ENCODE measurements at regions not wholly inside any gene's neighbourhood (a gene's known extent, or its start where the extent isn't known, plus 50 kb on each side); places are given as distances from the start of the nearest gene placed in this dataset.

DNA sequence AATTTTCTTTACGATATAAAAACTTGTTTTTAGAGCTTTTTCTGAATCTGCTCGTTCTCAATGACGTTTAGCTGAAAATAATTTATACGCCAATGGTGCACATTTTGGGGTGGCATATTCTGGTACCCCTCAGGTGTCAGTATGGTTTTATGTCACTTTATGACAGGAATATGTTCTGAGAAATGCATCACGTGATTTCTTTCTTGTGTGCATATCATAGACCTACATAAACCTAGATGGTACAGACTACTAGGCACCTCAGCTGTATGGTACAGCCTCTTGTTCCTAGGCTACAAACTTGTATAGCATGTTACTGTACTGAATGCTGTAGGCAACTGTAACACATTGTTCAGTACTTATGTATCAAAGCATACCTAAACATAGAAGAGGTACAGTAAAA lies 68.2 kb downstream of the TMEM17 start:
- TF ChIP-seq POLR2A (IDR thresholded peaks at IDR 0.05): no peak
- TF ChIP-seq CTCF (IDR thresholded peaks at IDR 0.05): no peak
- Histone ChIP-seq H3K27me3 (no peaks in the 10 kb centered on the region), H3K36me3 (no peaks in the 10 kb centered on the region), H3K27ac (no peak overlapping the region), H3K4me1 (no peaks in the 10 kb centered on the region), H3K9me3 (no peaks in the 10 kb centered on the region), H3K4me3 (no peak overlapping the region)
- intact Hi-C loops (cut with DNase I): no loop called here
- no peak for DNase-seq
- no peak for ATAC-seq
- 91 to 96% (median 92%) methylated on average over 5 of the region's 5 CpGs for WGBS, 4 donors

- H3K27ac ChIP-seq: no peak overlapping the region
- H3K4me3 ChIP-seq: no peak overlapping the region
- intact Hi-C loops (cut with DNase I): no loop called here
- DNase-seq: no peak
- no peaks in the 10 kb centered on the region for H3K4me1 ChIP-seq
- TF ChIP-seq CTCF (IDR thresholded peaks at IDR 0.05): no peak
- TF ChIP-seq POLR2A (IDR thresholded peaks at IDR 0.05): no peak
- H3K9me3 ChIP-seq: no peaks in the 10 kb centered on the region
- no peaks in the 10 kb centered on the region for H3K27me3 ChIP-seq
- H3K36me3 ChIP-seq: no peaks in the 10 kb centered on the region
- ATAC-seq: no peak
- 71 to 75% (median 73%) methylated on average over 3 of the region's 3 CpGs for WGBS, 4 donors
These were observed 70.3 kb downstream of the TMEM17 start for GRCh38 chr2:62435720-62436119.

DNA sequence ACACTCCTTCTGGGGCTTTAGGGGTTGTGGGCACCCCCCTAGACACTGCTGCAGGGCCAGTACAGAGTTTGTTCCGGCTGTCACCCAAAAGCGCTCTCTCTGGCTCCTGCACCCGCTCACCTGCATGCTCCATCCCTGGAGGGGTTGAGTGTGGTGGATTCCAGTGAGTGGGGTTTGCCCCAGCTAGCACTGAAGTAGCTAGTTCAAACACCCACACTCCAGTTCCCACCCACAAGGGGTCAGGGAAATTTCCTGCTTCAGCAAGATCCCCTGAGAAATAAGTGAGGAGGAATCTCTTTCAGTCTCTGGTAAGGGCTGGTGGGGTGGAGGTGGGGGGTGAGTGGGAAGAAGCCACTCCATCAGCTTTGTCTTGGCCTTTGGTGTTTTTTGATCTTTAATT lies 73.6 kb downstream of the TMEM17 start:
- WGBS, 4 donors: 87 to 95% (median 92%) methylated on average over 3 of the region's 3 CpGs; no CpG with 5 or more reads in 1 of the 4 donors
- Histone ChIP-seq H3K4me3 (no peak overlapping the region), H3K9me3 (peaks cover 0 to 4% (median 0%) of the 10 kb centered on the region in 12 donors), H3K27me3 (no peaks in the 10 kb centered on the region), H3K36me3 (no peaks in the 10 kb centered on the region), H3K27ac (no peak overlapping the region), H3K4me1 (no peaks in the 10 kb centered on the region)
- DNase-seq (no peak), ATAC-seq (no peak)
- TF ChIP-seq POLR2A (IDR thresholded peaks at IDR 0.05) (no peak), CTCF (IDR thresholded peaks at IDR 0.05) (no peak)
- intact Hi-C loops (cut with DNase I): no loop called here

DNA sequence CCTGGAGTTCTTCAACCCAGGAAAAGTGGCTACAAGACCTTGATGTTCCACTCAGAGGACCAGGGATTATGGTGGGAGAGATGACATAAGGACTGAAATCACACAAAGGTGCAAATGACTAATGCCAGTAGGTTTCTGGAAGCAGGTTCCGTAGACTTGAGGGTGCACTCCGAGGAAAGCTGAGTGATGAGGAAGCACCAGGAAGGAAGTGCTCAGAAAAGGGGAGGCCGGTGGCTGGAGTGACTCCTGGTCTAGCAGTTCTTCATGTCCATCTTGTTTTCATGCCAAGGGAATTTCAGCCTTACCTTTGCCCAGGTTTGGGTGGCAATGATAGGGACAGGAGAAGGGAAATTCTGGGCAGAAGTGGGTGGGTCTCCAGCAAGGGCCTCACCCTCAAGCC lies 74.5 kb downstream of the TMEM17 start:
- Histone ChIP-seq H3K27me3 (no peaks in the 10 kb centered on the region), H3K36me3 (no peaks in the 10 kb centered on the region), H3K4me1 (peaks cover 0 to 2% (median 0%) of the 10 kb centered on the region in 12 donors), H3K9me3 (peaks cover 0 to 4% (median 0%) of the 10 kb centered on the region in 12 donors), H3K4me3 (no peak overlapping the region), H3K27ac (no peak overlapping the region)
- DNase-seq (no peak), ATAC-seq (no peak)
- intact Hi-C loops (cut with DNase I): no loop called here
- 68 to 88% (median 80%) methylated on average over 3 of the region's 3 CpGs for WGBS, 4 donors
- TF ChIP-seq POLR2A (IDR thresholded peaks at IDR 0.05) (no peak), CTCF (IDR thresholded peaks at IDR 0.05) (no peak)
